ENCODE measurements at regions not wholly inside any gene's neighbourhood (a gene's known extent, or its start where the extent isn't known, plus 50 kb on each side); places are given as distances from the start of the nearest gene placed in this dataset.
"Not testable (repeated sequence)": the region's sequence is repeated elsewhere in the genome, so short reads cannot be mapped to it uniquely, and the experiment has no call there.

GRCh38 chr6:105560611-105561066, 157.8 kb upstream of the PREP start:
- DNase-seq: no peak

GRCh38 chr6:105557291-105557690, 154.4 kb upstream of the PREP start:
- no peak for DNase-seq

- no peak for DNase-seq
These were observed 150.3 kb upstream of the PREP start for GRCh38 chr6:105553171-105553570.

GRCh38 chr6:105550955-105551620, 148.2 kb upstream of the PREP start:
- DNase-seq: no peak

GRCh38 chr6:105546754-105547153, 143.9 kb upstream of the PREP start:
- DNase-seq: no peak

GRCh38 chr6:105545947-105546731, 143.3 kb upstream of the PREP start:
- no peak for DNase-seq

GRCh38 chr6:105545228-105545920, 142.5 kb upstream of the PREP start:
- no peak for DNase-seq

- DNase-seq: no peak
These were observed 137.0 kb upstream of the PREP start for GRCh38 chr6:105539911-105540310.

- no peak for DNase-seq
These were observed 135.2 kb upstream of the PREP start for GRCh38 chr6:105537981-105538578.

GRCh38 chr6:105536961-105537360, 134.1 kb upstream of the PREP start:
- DNase-seq: no peak

GRCh38 chr6:105533301-105533700, 130.4 kb upstream of the PREP start:
- DNase-seq: no peak

GRCh38 chr6:105526225-105526872, 123.5 kb upstream of the PREP start:
- no peak for DNase-seq

GRCh38 chr6:105522626-105523322, 119.9 kb upstream of the PREP start:
- DNase-seq: no peak

- DNase-seq: no peak
These were observed 117.1 kb upstream of the PREP start for GRCh38 chr6:105519954-105520353.

- DNase-seq: not testable (repeated sequence)
These were observed 116.1 kb upstream of the PREP start for GRCh38 chr6:105518993-105519392.

GRCh38 chr6:105515054-105515453, 112.2 kb upstream of the PREP start:
- no peak for DNase-seq

- DNase-seq: no peak
These were observed 111.4 kb upstream of the PREP start for GRCh38 chr6:105514306-105514705.

GRCh38 chr6:105511639-105512038, 108.8 kb upstream of the PREP start:
- DNase-seq: no peak

GRCh38 chr6:105510746-105511145, 107.9 kb upstream of the PREP start:
- no peak for DNase-seq

- no peak for DNase-seq
These were observed 106.8 kb upstream of the PREP start for GRCh38 chr6:105509506-105510331.

- no peak for DNase-seq
These were observed 104.9 kb upstream of the PREP start for GRCh38 chr6:105507811-105508210.
